Suprapubic skin (tissue), 4 donors: ENCODE measurements at regions not wholly inside any gene's neighbourhood (a gene's known extent, or its start where the extent isn't known, plus 50 kb on each side); places are given as distances from the start of the nearest gene placed in this dataset.

ENCODE experiments used
- CTCF ChIP-seq, 2 donors: fragments of 200-600 bp in 1 of 2; fragments of 450-650 bp in 1 of 2; sonication (generic) in 1 of 2; IDR thresholded peaks; one replicate each; pipeline ENCODE4 v1.5.1; 2016 to 2019; ENCODE audit warnings: antibody characterized with exemption in 2 of 2, mild to moderate bottlenecking in 1 of 2, moderate library complexity in 1 of 2
- EP300 ChIP-seq: sonication (generic); formaldehyde crosslinking; IDR thresholded peaks from one replicate; pipeline ENCODE4 v1.6.1; 2017; ENCODE audit warnings: antibody characterized with exemption
- POLR2A ChIP-seq, 2 donors: fragments of 450-650 bp; IDR thresholded peaks; one replicate each; pipeline ENCODE4 v1.6.1; 2017; ENCODE audit warnings: antibody characterized with exemption in 2 of 2, mild to moderate bottlenecking in 2 of 2, moderate library complexity in 2 of 2
- POLR2AphosphoS5 ChIP-seq, 3 donors: sonication (generic); formaldehyde crosslinking; IDR thresholded peaks; one replicate each; pipeline ENCODE4 v1.6.1; 2017; ENCODE audit warnings: antibody characterized with exemption in 3 of 3

GRCh38 chr2:19656011-19656410 is 245.8 kb downstream of the TTC32 start:
- TF ChIP-seq POLR2AphosphoS5 (IDR thresholded peaks at IDR 0.05) (no peak), CTCF (IDR thresholded peaks at IDR 0.05) (no peak), POLR2A (IDR thresholded peaks at IDR 0.05) (no peak), EP300 (no peak)
